ENCODE measurements at regions not wholly inside any gene's neighbourhood (a gene's known extent, or its start where the extent isn't known, plus 50 kb on each side); places are given as distances from the start of the nearest gene placed in this dataset.

DNA sequence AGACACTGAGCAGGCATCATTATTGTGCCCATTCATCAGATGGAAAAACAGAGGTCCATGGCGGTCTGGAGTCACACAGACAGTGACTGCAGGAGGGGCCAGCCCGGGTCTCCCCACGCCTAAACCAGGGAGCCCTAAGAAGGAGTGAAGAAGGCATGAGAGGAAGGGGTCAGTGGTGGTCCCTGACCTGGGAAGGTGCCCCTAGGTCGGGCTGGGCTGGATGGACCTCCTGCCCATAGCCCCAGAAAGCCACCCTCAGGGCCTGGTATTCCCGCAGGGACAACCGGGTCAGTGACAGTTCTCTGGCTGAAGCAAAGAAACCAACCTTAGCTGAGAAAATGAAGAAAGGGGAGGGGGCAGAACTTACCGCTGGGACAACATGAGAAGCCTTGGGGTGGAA is 163.4 kb upstream of the C1orf174 start:
- 79% methylated on average over 7 of the region's 7 CpGs for WGBS
- no peaks in the 10 kb centered on the region for H3K36me3 ChIP-seq (ENCODE audit: control insufficient read depth in 4 of 4, insufficient read depth in 3 of 4, low read depth in 1 of 4, low read length in 3 of 4)

DNA sequence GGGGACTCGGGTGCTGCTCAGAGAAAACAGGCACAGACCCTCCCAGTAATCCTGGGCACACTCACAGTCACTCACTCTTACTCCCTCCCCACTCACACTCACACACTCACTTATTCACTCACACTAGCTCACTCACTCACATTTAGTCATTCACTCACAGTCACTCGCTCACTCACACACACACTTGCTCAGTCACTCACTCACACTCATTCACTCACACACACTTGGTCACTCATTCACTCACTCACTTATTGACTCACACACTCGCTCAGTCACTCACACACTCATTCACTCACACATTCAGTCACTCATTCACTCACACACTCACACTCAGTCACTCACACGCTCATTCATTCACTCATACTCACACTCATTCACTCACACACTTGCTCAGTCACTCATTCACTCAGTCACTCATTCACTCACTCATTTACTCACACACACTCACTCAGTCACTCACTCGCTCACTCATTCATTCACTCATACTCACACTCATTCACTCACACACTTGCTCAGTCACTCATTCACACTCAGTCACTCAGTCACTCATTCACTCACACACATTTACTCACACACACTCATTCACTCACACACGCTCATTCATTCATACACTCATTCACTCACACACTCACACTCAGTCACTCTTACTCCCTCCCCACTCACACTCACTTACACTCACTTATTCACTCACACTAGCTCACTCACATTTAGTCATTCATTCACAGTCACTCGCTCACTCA is 164.2 kb upstream of the C1orf174 start:
- no peaks in the 10 kb centered on the region for H3K36me3 ChIP-seq (ENCODE audit: control insufficient read depth in 4 of 4, insufficient read depth in 3 of 4, low read depth in 1 of 4, low read length in 3 of 4)
- WGBS: 89% methylated on average over 7 of the region's 7 CpGs
- H3K27me3 ChIP-seq (ENCODE audit: control insufficient read depth in 4 of 4, insufficient read depth in 4 of 4, low read length in 3 of 4): no peaks in the 10 kb centered on the region
- TF ChIP-seq RAD21 (IDR thresholded peaks at IDR 0.05) (no peak), NR2F2 (IDR thresholded peaks at IDR 0.05) (no peak), RXRA (IDR thresholded peaks at IDR 0.05) (no peak)
- H3K27ac ChIP-seq (ENCODE audit: low read depth in 1 of 2, low read length in 2 of 2): no peak overlapping the region
- no peak overlapping the region for H3K4me3 ChIP-seq (ENCODE audit: low read depth in 1 of 3, low read length in 3 of 3)
- DNase-seq (ENCODE audit: low spot score): no peak
- no peak overlapping the region for H3K9ac ChIP-seq (ENCODE audit: low read depth in 1 of 2, low read length in 2 of 2)
- H3K4me1 ChIP-seq (ENCODE audit: control insufficient read depth in 4 of 4, insufficient read depth in 4 of 4, low read length in 3 of 4): no peaks in the 10 kb centered on the region
- H3K9me3 ChIP-seq (ENCODE audit: control insufficient read depth in 4 of 4, low read length in 3 of 4): no peaks in the 10 kb centered on the region

More for the DNA sequence above, 163.4 kb upstream of the C1orf174 start:
- H3K27ac ChIP-seq (ENCODE audit: low read depth in 1 of 2, low read length in 2 of 2): no peak overlapping the region
- DNase-seq (ENCODE audit: low spot score): no peak
- no peaks in the 10 kb centered on the region for H3K9me3 ChIP-seq (ENCODE audit: control insufficient read depth in 4 of 4, low read length in 3 of 4)
- no peak overlapping the region for H3K9ac ChIP-seq (ENCODE audit: low read depth in 1 of 2, low read length in 2 of 2)
- no peak overlapping the region for H3K4me3 ChIP-seq (ENCODE audit: low read depth in 1 of 3, low read length in 3 of 3)
- TF ChIP-seq FOXA2 (IDR thresholded peaks at IDR 0.05): no peak
- TF ChIP-seq EGR1 (IDR thresholded peaks at IDR 0.05; ENCODE audit: low read depth in 2 of 2): no peak
- TF ChIP-seq FOXA1 (IDR thresholded peaks at IDR 0.05): no peak
- TF ChIP-seq GABPA (IDR thresholded peaks at IDR 0.05 in 1 of 2, conservative IDR thresholded peaks at IDR 0.05 in 1 of 2): no peak
- no peak for TF ChIP-seq NR2F2 (IDR thresholded peaks at IDR 0.05)
- TF ChIP-seq, protein P1, sequence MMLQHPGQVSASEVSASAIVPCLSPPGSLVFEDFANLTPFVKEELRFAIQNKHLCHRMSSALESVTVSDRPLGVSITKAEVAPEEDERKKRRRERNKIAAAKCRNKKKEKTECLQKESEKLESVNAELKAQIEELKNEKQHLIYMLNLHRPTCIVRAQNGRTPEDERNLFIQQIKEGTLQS (IDR thresholded peaks at IDR 0.05): no peak
- TF ChIP-seq, protein P2, sequence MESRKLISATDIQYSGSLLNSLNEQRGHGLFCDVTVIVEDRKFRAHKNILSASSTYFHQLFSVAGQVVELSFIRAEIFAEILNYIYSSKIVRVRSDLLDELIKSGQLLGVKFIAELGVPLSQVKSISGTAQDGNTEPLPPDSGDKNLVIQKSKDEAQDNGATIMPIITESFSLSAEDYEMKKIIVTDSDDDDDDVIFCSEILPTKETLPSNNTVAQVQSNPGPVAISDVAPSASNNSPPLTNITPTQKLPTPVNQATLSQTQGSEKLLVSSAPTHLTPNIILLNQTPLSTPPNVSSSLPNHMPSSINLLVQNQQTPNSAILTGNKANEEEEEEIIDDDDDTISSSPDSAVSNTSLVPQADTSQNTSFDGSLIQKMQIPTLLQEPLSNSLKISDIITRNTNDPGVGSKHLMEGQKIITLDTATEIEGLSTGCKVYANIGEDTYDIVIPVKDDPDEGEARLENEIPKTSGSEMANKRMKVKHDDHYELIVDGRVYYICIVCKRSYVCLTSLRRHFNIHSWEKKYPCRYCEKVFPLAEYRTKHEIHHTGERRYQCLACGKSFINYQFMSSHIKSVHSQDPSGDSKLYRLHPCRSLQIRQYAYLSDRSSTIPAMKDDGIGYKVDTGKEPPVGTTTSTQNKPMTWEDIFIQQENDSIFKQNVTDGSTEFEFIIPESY (IDR thresholded peaks at IDR 0.05): no peak
- no peaks in the 10 kb centered on the region for H3K4me1 ChIP-seq (ENCODE audit: control insufficient read depth in 4 of 4, insufficient read depth in 4 of 4, low read length in 3 of 4)
- no peaks in the 10 kb centered on the region for H3K27me3 ChIP-seq (ENCODE audit: control insufficient read depth in 4 of 4, insufficient read depth in 4 of 4, low read length in 3 of 4)

DNA sequence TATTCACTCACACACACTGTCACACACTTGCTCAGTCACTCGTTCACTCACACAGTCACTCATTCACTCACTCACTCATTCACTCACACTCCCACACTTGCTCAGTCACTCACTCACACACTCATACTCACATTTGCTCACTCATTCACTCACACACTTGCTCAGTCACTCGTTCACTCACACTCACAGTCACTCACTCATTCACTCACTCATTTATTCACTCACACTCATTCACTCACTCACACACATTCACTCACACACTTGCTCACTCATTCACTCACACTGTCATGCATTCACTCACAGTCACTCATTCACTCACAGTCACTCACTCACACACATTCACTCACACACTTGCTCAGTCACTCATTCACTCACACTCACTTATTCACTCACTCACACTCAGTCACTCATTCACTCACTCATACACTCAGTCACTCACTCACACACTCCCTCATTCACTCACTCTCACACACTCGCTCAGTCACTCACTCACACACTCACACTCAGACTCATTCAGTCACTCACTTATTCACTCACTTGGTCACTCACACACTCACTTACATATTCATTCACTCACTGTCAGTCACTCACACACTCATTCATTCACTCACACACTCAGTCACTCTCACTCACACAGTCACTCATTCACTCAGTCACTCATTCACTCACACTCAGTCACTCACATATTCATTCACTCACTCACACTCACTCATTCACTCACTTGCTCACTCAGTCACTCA is 167.0 kb upstream of the C1orf174 start:
- Histone ChIP-seq H3K27ac (ENCODE audit: low read depth in 1 of 2, low read length in 2 of 2) (no peak overlapping the region), H3K4me1 (ENCODE audit: control insufficient read depth in 4 of 4, insufficient read depth in 4 of 4, low read length in 3 of 4) (no peaks in the 10 kb centered on the region), H3K4me3 (ENCODE audit: low read depth in 1 of 3, low read length in 3 of 3) (no peak overlapping the region), H3K9me3 (ENCODE audit: control insufficient read depth in 4 of 4, low read length in 3 of 4) (no peaks in the 10 kb centered on the region), H3K36me3 (ENCODE audit: control insufficient read depth in 4 of 4, insufficient read depth in 3 of 4, low read depth in 1 of 4, low read length in 3 of 4) (no peaks in the 10 kb centered on the region), H3K27me3 (ENCODE audit: control insufficient read depth in 4 of 4, insufficient read depth in 4 of 4, low read length in 3 of 4) (no peaks in the 10 kb centered on the region), H3K9ac (ENCODE audit: low read depth in 1 of 2, low read length in 2 of 2) (no peak overlapping the region)
- no peak for DNase-seq (ENCODE audit: low spot score)
- WGBS: 87% methylated on average over 3 of the region's 3 CpGs
- TF ChIP-seq, protein P1 (IDR thresholded peaks at IDR 0.05): no peak
- TF ChIP-seq FOXA1 (IDR thresholded peaks at IDR 0.05) (no peak), RAD21 (IDR thresholded peaks at IDR 0.05) (no peak), EGR1 (IDR thresholded peaks at IDR 0.05; ENCODE audit: low read depth in 2 of 2) (no peak), GABPA (IDR thresholded peaks at IDR 0.05 in 1 of 2, conservative IDR thresholded peaks at IDR 0.05 in 1 of 2) (no peak), NR2F2 (IDR thresholded peaks at IDR 0.05) (no peak), RXRA (IDR thresholded peaks at IDR 0.05) (no peak), HNF4G (IDR thresholded peaks at IDR 0.05) (no peak), TAF1 (conservative IDR thresholded peaks at IDR 0.05) (no peak), HNF4A (conservative IDR thresholded peaks at IDR 0.05) (no peak), JUND (IDR thresholded peaks at IDR 0.05) (no peak)
- TF ChIP-seq, protein P3, sequence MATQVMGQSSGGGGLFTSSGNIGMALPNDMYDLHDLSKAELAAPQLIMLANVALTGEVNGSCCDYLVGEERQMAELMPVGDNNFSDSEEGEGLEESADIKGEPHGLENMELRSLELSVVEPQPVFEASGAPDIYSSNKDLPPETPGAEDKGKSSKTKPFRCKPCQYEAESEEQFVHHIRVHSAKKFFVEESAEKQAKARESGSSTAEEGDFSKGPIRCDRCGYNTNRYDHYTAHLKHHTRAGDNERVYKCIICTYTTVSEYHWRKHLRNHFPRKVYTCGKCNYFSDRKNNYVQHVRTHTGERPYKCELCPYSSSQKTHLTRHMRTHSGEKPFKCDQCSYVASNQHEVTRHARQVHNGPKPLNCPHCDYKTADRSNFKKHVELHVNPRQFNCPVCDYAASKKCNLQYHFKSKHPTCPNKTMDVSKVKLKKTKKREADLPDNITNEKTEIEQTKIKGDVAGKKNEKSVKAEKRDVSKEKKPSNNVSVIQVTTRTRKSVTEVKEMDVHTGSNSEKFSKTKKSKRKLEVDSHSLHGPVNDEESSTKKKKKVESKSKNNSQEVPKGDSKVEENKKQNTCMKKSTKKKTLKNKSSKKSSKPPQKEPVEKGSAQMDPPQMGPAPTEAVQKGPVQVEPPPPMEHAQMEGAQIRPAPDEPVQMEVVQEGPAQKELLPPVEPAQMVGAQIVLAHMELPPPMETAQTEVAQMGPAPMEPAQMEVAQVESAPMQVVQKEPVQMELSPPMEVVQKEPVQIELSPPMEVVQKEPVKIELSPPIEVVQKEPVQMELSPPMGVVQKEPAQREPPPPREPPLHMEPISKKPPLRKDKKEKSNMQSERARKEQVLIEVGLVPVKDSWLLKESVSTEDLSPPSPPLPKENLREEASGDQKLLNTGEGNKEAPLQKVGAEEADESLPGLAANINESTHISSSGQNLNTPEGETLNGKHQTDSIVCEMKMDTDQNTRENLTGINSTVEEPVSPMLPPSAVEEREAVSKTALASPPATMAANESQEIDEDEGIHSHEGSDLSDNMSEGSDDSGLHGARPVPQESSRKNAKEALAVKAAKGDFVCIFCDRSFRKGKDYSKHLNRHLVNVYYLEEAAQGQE (IDR thresholded peaks at IDR 0.05): no peak
- TF ChIP-seq, protein P2 (IDR thresholded peaks at IDR 0.05): no peak
